HUES6 (cell line): ENCODE measurements at regions not wholly inside any gene's neighbourhood (a gene's known extent, or its start where the extent isn't known, plus 50 kb on each side); places are given as distances from the start of the nearest gene placed in this dataset.

Experiments
- H3K27ac ChIP-seq: 2 replicates; pipeline ENCODE4 v1.7.0; 2013; ENCODE audit warnings: low read depth, mild to moderate bottlenecking, low read length, inconsistent platforms
- H3K27me3 ChIP-seq: 2 replicates; pipeline ENCODE4 v1.6.1; 2013; ENCODE audit warnings: low read length; ENCODE audit not compliant: control insufficient read depth, insufficient read depth
- H3K36me3 ChIP-seq: 2 replicates; pipeline ENCODE4 v1.6.1; 2013; ENCODE audit warnings: low read length; ENCODE audit not compliant: control insufficient read depth, insufficient read depth
- H3K4me1 ChIP-seq: 2 replicates; pipeline ENCODE4 v1.6.1; 2013; ENCODE audit warnings: low read length; ENCODE audit not compliant: control insufficient read depth, insufficient read depth
- H3K4me3 ChIP-seq: 2 replicates; pipeline ENCODE4 v1.5.1; 2013; ENCODE audit warnings: low read depth, low read length
- H3K9ac ChIP-seq: one replicate; pipeline ENCODE4 v1.6.1; 2013; ENCODE audit warnings: mild to moderate bottlenecking, low read length
- H3K9me3 ChIP-seq: 2 replicates; pipeline ENCODE4 v1.6.1; 2013; ENCODE audit warnings: low read depth, low read length; ENCODE audit not compliant: control insufficient read depth, insufficient read depth

DNA sequence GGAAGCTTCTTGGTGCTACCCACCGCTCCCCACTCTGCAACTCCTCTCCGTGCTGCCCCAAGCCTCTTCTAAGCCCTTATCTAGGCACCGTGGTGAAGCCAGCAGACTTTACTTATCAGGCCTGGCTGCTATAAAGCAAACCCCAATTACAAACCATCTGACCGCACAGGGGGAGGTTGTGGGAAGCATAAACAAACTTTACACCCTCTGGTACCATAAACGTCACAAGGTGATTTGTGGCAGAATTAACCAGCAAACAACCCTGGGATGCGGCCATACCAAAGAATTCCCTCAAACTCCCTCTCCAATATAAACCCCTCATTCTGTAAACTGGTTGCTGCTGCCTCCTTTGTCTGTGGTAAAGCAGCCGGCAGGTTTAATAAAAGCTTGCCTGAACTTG is 55.2 kb downstream of the MAGEC2 start:
- Histone ChIP-seq H3K27ac (no peak overlapping the region), H3K4me3 (no peak overlapping the region), H3K36me3 (no peaks in the 10 kb centered on the region), H3K27me3 (no peaks in the 10 kb centered on the region; the same call in 1 of the 2 replicates), H3K9ac (no peak overlapping the region), H3K4me1 (no peaks in the 10 kb centered on the region), H3K9me3 (peaks cover 4% of the 10 kb centered on the region; the same call in 1 of the 2 replicates)

GRCh38 chrX:142134533-142134932 is 70.6 kb downstream of the MAGEC2 start:
- Histone ChIP-seq H3K27me3 (no peaks in the 10 kb centered on the region), H3K27ac (no peak overlapping the region), H3K4me3 (no peak overlapping the region), H3K9me3 (peaks cover 33% of the 10 kb centered on the region), H3K36me3 (no peaks in the 10 kb centered on the region), H3K4me1 (no peaks in the 10 kb centered on the region), H3K9ac (no peak overlapping the region)

DNA sequence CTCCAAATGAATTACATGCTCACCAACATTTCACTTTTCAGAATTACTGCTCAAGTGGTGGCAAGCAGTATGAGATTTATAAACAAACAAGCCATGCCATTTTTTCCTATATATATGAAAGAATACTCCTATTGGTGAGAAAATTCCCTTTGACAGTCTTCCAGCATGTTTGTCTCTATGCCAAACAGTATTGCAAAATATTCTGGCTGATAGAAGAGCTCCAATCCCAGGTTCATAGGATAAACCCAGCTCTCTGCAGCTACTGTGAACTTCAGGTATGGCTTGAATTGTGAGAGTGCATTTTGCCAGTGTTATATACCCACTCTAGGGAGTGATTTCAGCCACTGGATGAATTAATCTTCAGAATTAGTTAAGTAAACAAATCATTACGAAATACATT is 108.8 kb downstream of the MAGEC2 start:
- no peak overlapping the region for H3K27ac ChIP-seq
- H3K4me1 ChIP-seq, result no peaks in the 10 kb centered on the region
- H3K4me3 ChIP-seq, result no peak overlapping the region
- H3K36me3 ChIP-seq, result no peaks in the 10 kb centered on the region
- no peak overlapping the region for H3K9ac ChIP-seq
- no peaks in the 10 kb centered on the region; the same call in 1 of the 2 replicates for H3K27me3 ChIP-seq
- H3K9me3 ChIP-seq, result no peaks in the 10 kb centered on the region

- no peaks in the 10 kb centered on the region for H3K4me1 ChIP-seq
- H3K27me3 ChIP-seq, result no peaks in the 10 kb centered on the region; the same call in 1 of the 2 replicates
- no peaks in the 10 kb centered on the region for H3K9me3 ChIP-seq
- no peak overlapping the region for H3K27ac ChIP-seq
- no peaks in the 10 kb centered on the region for H3K36me3 ChIP-seq
- H3K4me3 ChIP-seq, result no peak overlapping the region
- H3K9ac ChIP-seq, result no peak overlapping the region
These were observed 109.3 kb downstream of the MAGEC2 start for GRCh38 chrX:142095651-142096245.

GRCh38 chrX:142089193-142089592 is 115.9 kb downstream of the MAGEC2 start:
- H3K9ac ChIP-seq, result no peak overlapping the region

GRCh38 chrX:142084611-142085010 is 120.5 kb downstream of the MAGEC2 start:
- no peak overlapping the region for H3K9ac ChIP-seq
- peaks cover 46% of the 10 kb centered on the region for H3K9me3 ChIP-seq
- no peaks in the 10 kb centered on the region for H3K36me3 ChIP-seq
- H3K4me1 ChIP-seq, result no peaks in the 10 kb centered on the region
- no peak overlapping the region for H3K27ac ChIP-seq
- no peaks in the 10 kb centered on the region for H3K27me3 ChIP-seq
- no peak overlapping the region for H3K4me3 ChIP-seq

More at GRCh38 chrX:142089193-142089592, 115.9 kb downstream of the MAGEC2 start:
- H3K9me3 ChIP-seq, result peaks cover 18% of the 10 kb centered on the region
- no peaks in the 10 kb centered on the region for H3K27me3 ChIP-seq
- no peaks in the 10 kb centered on the region for H3K36me3 ChIP-seq
- no peak overlapping the region for H3K27ac ChIP-seq
- H3K4me1 ChIP-seq, result no peaks in the 10 kb centered on the region
- no peak overlapping the region for H3K4me3 ChIP-seq

DNA sequence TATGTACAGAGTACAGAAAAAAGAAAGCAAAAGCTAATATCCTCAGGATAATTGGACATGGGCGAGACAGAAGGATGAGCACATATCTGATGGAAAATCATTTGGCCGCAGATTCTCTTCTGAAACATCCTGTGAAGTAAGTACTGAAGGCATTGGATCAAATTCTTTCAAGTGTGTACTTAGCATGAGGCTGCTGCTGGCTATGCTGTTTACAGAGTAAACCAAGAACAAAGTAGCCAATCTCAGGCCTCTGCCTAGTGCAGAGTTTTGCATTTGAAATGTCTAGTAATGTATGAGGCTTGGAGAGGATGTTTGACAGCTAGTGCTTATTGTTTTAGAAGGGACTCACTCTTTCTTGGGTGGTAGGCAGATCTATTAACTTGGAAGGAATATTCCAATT is 128.5 kb downstream of the MAGEC2 start:
- no peaks in the 10 kb centered on the region for H3K36me3 ChIP-seq
- no peak overlapping the region for H3K27ac ChIP-seq
- H3K4me1 ChIP-seq, result no peaks in the 10 kb centered on the region
- H3K4me3 ChIP-seq, result no peak overlapping the region
- H3K9me3 ChIP-seq, result peaks cover 23% of the 10 kb centered on the region
- no peaks in the 10 kb centered on the region for H3K27me3 ChIP-seq
- H3K9ac ChIP-seq, result no peak overlapping the region

DNA sequence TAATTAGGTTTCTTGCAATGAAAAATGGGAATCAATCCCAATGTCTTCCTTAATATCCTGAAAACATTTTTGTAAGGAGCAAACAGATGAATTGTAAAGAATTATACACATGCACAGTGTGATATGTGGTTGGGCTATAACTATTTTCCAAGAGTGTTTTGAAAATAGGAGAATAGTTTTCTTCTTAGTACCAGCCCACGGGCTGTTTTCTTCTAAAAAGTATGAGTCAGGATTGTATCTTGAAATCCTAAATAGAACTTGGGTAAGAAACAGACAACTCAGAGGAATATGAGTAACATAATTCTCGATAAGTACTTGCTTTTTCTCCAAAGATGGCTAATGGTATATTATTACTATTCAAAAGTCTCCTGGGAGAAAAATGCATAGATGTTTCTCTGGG is 136.7 kb downstream of the MAGEC2 start:
- no peak overlapping the region for H3K4me3 ChIP-seq
- H3K27me3 ChIP-seq, result no peaks in the 10 kb centered on the region
- H3K27ac ChIP-seq, result no peak overlapping the region
- no peaks in the 10 kb centered on the region for H3K9me3 ChIP-seq
- no peak overlapping the region for H3K9ac ChIP-seq
- H3K36me3 ChIP-seq, result no peaks in the 10 kb centered on the region
- peaks cover 7% of the 10 kb centered on the region for H3K4me1 ChIP-seq

DNA sequence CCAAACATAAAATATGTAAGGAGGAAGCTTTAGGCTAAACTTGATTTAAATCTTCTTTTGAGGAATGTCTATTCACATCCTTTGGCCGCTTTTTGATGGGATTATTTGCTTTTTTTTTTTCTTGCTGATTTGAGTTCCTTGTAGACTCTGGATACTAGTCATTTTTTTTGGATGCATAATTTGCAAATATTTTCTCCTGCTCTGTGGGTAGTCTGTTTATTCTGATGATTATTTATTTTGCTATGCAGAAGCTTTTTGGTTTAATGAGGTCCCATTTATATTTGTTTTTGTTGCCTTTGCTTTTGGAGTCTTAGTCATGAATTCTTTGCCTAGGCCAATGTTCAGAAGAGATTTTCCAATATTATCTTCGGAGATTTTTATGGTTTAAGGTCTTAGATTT is 144.9 kb downstream of the MAGEC2 start:
- no peaks in the 10 kb centered on the region for H3K36me3 ChIP-seq
- H3K9me3 ChIP-seq, result peaks cover 28% of the 10 kb centered on the region
- H3K9ac ChIP-seq, result no peak overlapping the region
- no peak overlapping the region for H3K4me3 ChIP-seq
- H3K4me1 ChIP-seq, result no peaks in the 10 kb centered on the region
- no peak overlapping the region for H3K27ac ChIP-seq
- H3K27me3 ChIP-seq, result no peaks in the 10 kb centered on the region

- Histone ChIP-seq H3K4me3 (no peak overlapping the region), H3K27ac (no peak overlapping the region), H3K9ac (no peak overlapping the region), H3K27me3 (no peaks in the 10 kb centered on the region), H3K36me3 (no peaks in the 10 kb centered on the region), H3K4me1 (no peaks in the 10 kb centered on the region), H3K9me3 (peaks cover 21% of the 10 kb centered on the region)
These were observed 150.4 kb downstream of the MAGEC1 start for GRCh38 chrX:142054094-142054493.

GRCh38 chrX:142052238-142052637 is 148.5 kb downstream of the MAGEC1 start:
- H3K9ac ChIP-seq, result no peak overlapping the region
- no peaks in the 10 kb centered on the region for H3K27me3 ChIP-seq
- H3K27ac ChIP-seq, result no peak overlapping the region
- H3K4me3 ChIP-seq, result no peak overlapping the region
- H3K4me1 ChIP-seq, result no peaks in the 10 kb centered on the region
- 0 out of 2 replicates have a peak, but pooled peaks cover 4% of the 10 kb centered on the region for H3K9me3 ChIP-seq
- H3K36me3 ChIP-seq, result no peaks in the 10 kb centered on the region
